GM19463 (cell line): ENCODE measurements at regions not wholly inside any gene's neighbourhood (a gene's known extent, or its start where the extent isn't known, plus 50 kb on each side); places are given as distances from the start of the nearest gene placed in this dataset.

Experiments used
- ATAC-seq: cut with Tn5 transposase; IDR thresholded peaks from one replicate; pipeline ENCODE4 v1.9.1; 2021; ENCODE audit warnings: mild to moderate bottlenecking, moderate library complexity; ENCODE audit not compliant: unreplicated experiment

- ATAC-seq = no peak
Observed at GRCh38 chr6:126285871-126286365, 54.0 kb upstream of the CENPW start.
